Femur (tissue), 1 donor: ENCODE measurements at regions not wholly inside any gene's neighbourhood (a gene's known extent, or its start where the extent isn't known, plus 50 kb on each side); places are given as distances from the start of the nearest gene placed in this dataset.

Source experiments
- DNase-seq: peaks from one replicate; pipeline ENCODE4 v3.0.0-alpha.2; 2017

DNA sequence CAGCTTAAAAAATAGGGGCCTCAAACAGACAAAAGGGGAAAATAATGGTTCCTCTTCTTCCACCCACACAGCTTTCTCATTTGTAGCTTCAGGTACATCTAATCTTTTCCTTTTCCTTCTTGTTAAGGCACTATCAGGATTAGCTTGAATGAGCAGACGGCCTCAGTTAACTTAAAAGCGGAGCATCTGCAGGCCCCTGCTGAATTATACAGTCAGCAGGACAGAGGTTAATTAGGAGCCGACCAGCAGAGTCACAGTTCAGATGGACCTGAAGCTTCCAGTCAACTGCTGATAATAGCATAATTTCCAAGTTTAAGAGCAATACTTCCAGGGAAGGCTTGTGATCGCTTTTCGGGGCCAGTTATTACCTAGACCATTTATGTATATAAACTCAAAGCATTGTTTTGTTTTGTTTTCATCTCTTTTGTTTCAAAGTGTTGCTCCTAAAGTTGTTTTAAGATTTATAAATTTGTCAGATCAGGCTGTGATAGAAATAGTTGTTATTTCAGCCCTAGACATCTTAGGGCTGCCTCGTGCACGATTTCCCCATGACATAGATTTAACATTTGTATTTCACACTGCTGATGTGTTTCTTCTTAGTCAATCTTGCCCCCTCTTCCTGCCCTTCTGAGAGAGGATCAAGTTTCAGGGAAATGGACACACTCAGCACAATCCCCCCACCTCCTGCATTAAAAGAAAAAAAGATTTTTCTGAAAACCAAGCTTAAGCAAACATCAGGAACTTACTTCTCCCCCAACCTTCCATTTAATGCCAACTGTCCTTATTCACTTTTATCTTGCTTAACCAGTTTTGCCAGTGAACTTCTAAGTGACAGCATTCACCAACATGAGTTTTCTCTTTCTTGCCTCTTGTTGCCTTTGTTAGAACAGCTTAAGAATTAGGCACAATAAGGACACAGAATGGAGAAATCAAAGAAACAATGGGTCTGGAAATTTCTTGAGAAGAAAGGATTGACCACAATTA, 449.8 kb downstream of the ARHGEF28 start:
- DNase-seq: no peak

DNA sequence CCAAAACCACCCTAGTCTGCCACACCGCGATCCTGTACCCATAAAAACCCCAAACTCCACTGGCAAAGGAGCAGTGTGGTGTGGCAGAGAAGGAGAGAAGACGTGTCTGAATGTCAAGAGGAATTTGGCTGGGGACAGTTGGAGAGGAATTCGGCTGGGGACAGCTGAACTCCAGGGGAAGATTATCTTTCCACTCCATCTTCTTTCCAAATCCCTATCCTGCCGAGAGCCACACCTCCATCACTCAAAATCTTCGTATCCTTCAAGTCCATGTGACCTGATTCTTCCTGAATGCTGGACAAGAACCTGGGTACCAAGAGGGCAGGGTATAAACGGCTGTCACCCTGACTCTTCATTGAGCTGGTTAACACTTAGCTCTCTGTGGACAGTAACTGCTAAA, 448.1 kb downstream of the ARHGEF28 start:
- DNase-seq: no peak

DNA sequence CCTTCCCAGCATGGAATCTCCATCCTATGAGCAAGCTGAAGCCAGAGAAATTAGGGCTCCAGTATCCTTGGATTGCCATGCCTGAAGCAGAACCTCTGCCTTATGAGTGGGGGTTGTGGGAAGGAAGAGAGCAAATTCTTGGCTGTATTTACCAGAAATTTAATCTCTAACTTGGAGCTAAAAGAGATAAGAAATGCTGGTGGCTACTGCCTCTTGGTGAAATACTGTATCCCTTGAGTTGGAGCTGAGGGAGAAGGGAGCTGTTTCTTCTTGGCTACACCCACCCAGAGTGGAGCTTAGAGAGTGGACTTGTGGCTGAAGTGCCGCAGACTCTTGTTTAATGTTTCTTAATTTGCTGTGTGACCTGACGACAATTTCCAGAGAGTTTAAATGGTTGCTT, 447.3 kb downstream of the ARHGEF28 start:
- DNase-seq: no peak

DNA sequence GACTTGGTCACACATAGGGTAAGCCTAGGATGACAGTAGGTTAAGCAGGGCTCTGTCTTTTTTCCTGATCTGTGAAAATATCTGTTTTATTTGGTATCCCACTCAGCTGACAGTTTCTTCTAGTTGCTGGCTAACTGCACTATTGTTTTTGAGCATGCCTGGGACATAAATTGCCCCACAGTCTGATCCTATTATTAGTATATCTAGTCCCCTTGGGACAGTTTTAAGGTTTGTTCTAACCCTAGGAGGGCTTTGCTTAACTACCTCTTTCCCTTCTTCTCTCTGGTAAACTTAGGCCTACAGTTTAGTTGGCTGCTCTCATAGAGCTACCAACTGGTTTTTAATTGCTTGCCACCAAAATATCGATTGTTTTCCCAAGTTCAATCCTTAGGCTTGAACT, 446.6 kb downstream of the ARHGEF28 start:
- DNase-seq: no peak

DNA sequence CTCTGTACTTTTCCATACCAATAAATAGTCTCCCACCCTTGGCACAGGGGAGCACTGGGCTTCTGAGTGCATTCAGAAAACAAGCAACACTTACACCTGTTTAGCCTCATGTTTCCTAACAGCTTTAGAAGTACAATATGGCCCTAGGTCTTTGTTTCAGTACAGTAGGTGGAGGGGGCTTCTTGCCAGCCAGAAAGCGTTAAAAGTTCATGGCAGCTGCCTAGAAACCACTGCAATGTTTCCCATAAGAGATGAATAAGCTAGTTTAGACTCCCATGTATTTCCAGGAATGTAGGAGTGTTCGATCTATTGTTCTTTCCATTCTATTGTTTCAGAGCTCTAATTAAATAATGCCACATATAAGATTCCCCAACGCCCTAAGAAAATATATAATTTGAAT, 444.8 kb downstream of the ARHGEF28 start:
- no peak for DNase-seq

DNA sequence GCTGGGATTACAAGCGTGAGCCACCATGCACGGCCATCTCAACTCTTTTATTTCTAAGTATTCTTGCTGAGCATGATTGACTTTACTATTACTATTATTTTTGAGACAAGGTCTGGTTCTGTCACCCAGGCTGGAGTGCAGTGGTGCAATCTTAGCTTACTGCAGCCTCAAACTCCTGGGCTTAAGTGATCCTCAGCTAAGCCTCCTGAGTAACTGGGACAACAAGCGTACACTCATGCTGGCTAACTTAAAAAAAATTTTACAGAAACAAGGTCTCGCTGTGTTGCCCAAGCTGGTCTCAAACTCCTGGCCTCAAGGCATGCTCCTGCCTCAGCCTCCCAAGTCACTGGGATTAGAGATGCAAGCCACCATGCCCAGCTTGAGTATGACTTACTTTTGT, 443.7 kb downstream of the ARHGEF28 start:
- no peak for DNase-seq

DNA sequence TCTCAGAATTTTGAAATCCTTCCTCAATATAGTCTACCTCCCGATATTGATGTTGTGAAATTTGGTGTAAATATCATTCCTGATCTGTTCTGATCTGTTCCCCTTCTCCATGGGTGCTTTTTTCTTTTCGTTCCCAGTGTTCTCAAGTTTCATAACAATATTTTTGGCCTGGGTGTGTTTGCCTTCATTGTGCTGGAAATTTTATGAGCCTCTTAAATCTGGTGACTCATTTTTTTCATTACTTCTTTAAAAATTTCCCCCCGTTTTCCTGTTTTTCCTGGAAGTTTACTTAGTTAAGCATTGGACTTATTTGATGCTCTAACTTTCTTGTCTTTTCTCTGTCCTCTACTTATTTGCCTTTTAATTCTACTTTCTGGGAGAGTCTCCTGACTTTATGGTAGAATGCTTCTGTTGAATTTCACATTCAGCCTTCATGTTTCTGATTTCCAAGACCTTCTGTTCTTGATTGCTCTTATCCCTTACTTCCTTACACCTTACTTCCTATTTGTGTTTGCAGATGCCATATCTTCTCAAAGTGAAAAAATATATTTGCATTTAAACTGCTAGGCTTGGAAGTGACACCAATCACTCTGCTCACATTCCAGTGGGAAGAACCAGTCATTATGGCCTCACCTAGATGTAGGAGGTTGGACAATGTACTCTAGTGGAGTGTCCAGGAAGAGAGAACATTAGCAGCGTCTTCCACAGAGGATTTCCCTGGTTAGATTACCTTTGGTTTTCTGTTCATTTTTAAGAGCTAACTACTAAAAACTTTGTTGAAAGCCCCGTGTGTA, 441.9 kb downstream of the ARHGEF28 start:
- DNase-seq: no peak

DNA sequence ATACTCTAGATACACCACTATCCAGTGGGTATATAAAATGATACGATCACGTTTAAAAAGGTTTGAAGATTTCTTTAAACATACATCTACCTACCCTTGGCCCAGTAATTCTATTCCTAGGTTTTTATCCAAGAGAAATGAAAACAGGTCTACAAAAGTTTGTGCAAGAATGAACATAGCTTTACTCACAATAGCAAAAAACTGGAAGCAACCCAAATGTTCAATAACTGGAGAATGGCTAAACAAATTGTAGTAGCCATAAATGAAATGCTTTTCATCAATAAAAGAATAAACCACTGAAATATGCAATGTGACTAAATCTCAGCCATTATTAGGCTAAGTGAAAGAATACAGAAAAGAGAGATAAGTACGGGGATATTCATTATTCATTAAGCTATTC, 438.9 kb downstream of the ARHGEF28 start:
- DNase-seq: no peak

DNA sequence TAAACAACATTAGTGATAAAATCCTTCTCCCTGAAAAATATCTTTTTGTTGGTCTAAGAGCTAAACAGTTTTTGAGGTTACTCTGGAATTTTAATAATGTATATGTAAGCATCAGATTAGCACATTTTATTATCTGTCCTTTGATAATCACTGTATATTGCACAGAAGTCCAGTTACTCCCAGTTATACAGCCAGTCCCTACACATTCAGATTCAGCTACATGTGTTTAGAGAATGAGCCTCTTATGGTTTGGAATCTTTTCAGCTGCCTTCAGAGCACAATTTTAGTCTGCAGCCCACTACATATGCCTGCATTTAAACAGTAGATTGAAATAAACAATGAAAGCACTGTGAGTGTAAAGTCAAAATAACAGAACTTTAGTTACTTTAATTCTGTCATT, 438.2 kb downstream of the ARHGEF28 start:
- DNase-seq: no peak

DNA sequence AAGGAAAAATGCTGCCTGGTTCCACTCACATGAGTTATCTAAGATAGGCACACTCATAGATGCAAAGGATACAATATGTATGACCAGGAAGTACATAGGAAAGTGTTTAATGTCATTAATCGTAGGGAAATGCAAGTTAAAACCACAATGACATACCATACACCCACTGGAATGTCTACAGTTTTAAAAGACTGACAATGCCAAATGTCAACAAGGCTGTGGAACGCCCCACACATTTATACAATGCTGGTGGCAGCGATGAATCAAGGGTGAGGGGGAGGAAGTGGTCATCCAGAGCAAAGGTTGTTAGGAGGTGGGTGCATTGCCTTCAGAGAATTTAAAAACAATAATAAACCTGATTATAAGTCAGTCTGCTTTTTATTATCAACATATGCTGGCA, 437.8 kb downstream of the ARHGEF28 start:
- no peak for DNase-seq

DNA sequence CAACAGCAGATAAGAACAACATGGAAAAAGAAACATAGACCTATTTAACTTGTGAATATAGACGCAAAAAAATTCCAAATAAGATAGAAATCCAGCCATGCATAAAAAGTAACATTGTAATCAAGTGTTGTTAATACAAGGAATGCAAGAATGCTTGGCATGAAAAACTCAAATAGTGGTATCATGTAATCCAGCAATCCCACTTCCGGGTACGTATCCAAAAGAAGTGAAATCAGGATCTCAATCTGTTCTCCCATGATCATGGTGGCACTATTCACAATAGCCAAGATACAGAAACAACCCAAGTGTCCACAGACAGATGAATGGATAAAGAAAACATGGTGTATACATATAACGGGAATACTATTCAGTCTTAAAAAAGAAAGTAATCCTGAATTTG, 437.4 kb downstream of the ARHGEF28 start:
- no peak for DNase-seq

DNA sequence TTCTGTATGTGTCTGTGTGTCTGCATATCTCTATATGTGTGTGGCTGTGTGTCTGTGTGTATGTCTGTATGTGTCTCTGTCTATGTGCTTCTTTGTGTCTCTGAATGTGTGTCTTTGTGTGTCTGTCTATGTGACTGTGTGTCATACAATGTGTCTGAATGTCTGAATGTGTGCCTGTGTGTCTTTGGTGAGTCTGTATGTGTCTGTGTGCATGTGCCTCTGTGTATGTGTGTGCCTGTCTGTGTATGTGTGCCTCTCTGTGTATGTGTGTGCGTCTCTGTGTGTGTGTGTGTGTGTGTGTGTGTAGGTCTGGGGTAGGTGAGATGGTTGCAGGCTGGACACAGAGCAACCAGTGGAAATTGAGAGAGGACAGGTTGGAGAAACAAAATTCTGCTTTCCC, 435.3 kb downstream of the ARHGEF28 start:
- no peak for DNase-seq

DNA sequence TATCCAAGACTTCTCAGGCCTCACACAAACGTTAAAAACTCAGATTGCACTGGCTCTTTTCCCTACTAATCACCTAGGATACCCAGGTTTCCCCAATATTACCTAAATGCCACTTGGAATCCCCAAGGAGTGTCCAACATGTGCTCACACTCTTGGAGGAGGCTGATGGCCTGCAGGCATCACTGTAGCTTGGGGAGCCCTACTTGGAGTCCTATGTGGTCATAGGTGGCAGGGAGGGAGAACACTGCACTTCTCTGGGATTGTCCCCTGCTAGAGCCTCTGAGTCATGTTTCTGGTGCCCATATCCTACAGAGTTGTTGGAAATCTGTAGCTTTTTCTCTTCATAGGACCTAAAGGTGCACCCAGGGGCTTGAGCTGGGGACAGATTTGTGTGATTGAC, 433.7 kb downstream of the ARHGEF28 start:
- DNase-seq: no peak

DNA sequence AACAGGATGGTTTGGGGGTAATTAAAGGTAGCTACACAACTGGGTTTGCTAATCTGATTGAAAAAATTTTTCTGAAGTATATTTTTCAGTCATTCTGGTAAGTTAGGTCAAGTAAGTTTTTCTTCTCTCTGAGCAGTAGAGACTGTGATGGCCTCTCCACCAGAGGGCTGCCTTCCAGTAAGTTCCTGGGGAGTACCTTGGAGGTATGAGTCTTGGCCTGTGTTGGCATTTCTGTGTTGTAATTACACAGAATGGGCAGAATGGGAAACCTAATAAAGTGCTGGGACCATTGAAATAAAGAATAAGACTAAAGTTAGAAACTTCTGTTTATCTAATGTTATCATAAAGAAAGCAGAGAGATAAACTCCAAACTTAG, 430.8 kb downstream of the ARHGEF28 start:
- DNase-seq: no peak

DNA sequence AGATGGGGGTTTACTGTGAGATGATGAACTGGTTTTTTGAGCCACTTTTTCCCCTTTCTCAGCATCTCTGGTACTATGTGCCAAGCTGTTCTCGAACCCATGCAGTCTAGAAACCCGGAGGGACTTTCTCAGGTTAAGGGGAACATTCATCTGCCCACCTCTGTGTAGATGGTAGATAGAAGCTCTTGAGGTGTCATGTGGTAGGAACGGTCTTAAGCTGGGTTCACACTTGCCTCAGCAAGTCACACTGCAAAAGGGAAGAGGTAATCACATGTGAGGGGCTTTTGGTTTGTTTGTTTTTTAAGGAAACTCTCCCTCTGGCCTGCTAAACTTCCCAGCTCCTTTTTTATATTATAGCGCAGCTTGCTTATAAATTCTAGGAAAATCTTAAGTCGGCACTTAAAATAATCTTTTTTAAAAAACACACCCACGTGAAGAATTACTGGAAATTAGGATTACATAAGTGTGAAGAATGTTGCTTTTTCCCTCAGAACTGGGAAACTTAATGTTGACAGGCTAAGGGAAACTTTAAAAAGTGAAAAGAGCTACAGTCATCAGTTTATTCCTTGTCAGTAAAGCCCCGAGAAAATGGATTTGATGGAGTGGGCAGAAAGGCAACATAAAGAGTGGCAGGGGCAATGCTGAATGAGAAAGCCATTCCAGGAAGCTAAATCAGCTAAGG, 430.3 kb downstream of the ARHGEF28 start:
- DNase-seq: no peak

DNA sequence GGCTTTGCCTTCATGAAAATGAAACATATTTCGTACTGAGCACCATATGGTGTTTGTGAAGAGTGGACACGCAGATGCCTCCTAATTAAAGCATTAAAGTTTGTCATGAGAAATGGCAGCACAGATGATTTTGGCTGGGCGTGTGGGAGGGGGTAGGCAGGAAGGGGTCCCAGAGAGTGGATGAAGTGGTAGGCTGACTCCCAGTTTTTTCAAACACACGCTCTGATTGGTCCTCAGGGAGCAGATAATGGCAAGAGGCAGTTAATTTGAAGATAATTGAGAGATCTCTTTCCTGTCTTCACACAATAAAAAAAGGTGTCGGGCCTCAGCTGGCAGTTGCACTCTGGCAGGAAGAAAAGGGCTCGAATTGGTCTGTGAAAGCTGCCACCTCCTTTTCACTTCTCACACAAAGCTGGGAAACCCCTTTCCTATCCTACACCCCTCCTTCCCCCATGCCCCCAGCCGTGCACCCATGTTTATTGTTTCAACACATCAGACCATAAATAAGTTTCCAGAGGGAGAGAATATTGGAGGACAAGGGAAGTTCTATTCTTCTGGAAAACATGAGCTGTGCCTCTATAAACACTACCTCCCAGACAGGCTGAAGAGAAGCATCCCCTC, 429.6 kb downstream of the ARHGEF28 start:
- no peak for DNase-seq

DNA sequence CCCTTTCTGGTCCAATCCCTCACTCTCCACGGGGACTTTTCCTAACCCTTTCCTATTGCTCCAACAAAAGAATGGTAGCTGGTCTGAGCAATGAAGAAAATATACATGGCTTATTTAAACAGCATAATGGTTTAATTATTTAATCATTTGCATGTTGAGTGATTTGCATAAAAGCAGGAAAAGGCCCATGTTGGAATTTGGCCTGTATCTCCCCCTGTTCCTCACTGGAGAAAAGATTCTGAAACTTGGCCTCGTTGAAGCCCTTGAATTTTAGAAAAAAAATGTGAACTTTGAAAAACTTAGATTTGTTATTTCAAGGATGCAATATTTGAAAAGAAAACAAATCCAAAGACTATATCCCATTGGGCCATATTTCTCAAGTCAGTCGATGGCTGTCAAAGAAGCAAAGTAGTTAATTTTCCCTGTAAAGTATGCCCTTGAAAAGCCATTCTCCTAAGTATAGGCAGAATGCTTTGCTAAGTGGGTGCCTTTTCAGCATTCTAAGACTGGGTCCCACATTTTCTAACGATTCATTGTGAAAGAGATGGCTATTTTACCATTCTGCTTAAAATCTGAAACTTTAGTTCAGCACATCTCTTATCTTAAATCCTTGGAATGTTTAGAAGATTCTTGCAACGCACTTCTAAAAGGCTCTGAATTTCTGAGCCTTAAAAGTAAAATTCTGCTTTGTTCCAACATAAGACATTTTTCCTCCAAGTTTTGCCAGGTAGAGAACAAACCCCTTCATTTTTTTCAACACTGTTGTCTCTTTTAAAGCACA, 428.8 kb downstream of the ARHGEF28 start:
- DNase-seq: no peak

DNA sequence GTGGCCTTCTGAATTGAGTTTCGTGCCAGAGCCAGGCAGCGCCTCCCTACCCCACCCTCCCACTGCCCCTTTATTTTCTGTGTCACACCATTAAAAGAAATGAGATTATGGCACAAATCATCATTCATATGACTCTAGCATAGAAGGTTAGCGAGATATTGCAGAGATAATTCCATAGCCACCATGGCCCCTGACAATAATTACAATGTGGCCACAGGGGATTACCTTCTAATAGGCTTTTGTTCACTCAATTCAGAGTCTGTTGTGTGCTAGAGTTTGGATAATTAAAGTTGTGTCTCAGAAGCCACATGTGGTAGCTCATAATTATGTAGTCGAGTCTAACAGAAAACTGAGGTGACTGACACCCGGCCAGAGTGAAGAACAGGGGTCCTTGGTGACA, 428.1 kb downstream of the ARHGEF28 start:
- no peak for DNase-seq

DNA sequence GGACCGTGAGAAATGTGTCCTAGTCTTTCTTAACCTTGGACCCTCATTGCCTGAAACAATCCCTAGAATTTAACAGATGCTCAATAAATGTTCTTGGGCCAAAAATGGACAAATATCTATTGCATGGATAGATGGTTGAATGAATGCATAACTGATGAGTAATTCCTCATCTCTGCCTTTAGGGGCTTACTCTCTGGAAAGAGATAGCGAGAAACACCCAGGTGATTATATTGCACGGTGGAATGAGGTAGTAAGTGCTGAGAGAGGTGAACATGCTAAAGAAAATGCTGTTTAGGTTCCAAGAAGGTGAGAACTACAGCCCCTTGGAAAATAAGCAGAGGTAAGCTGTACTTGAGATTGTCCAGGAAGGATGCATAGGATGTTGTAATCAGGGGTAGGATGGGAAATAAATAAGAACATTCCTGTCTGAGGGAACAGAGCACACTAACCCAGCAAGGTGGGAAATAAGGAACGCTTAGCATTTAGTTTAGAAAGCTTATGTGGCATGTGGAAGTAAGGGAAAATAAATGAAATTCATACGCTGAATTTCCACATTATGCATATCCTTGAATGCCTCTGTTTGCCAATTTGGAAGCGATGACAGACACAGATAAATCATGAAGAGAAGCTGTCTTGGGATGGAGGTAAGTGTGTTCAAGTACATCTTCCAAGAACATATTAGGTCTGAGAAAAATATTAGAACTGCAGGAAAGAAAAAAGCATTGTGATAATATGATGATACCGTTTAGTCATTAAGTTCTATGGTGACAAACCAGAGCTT, 426.6 kb downstream of the ARHGEF28 start:
- DNase-seq: no peak

DNA sequence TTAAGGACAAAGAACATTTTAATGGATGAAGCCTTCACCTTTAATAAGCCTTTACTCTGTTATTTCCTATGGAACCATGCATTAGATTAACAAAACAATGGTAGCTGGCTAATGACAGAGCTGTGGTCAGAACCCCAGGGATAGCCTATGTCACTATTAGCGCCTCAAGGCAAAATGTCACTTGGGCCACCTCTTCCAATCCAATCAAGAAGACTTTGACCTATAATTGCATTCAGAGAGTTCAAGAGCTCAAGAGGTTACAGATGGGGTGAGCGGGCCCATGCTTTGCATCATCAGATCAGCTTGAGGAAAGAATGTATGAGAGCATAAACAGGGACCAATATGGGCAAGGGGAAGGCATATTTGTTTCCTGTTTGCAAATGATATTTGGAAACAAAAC, 425.1 kb downstream of the ARHGEF28 start:
- no peak for DNase-seq

DNA sequence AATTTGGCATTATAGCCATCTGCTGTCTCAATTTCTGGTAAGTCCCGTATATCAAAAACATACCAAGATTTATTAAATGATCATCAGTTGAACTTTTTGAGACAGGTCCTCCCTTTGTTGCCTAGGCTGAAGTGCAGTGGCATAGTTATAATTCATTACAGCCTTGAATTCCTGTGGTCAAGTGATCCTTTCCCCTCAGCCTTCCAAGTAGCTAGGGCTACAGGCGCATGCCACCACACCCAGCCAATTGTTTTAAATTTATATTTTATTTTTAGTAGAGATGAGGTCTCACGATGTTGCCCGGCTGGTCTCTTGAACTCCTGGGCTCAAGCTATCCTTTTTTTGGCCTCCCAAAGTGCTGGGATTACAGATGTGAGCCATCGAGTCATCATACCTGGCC, 418.9 kb downstream of the ARHGEF28 start:
- DNase-seq: no peak
